Right lobe of liver (tissue), 4 donors: ENCODE measurements at regions not wholly inside any gene's neighbourhood (a gene's known extent, or its start where the extent isn't known, plus 50 kb on each side); places are given as distances from the start of the nearest gene placed in this dataset.

Experiments
- POLR2A ChIP-seq: fragments of 450-650 bp; IDR thresholded peaks from one replicate; pipeline ENCODE4 v1.6.1; 2017; ENCODE audit warnings: antibody characterized with exemption, mild to moderate bottlenecking
- TF ChIP-seq, protein P1 (sequence below), 4 donors: fragments of 200-600 bp in 3 of 4; fragments of 450-650 bp in 1 of 4; IDR thresholded peaks; one replicate each; pipeline versions ENCODE4 v1.5.1 to v1.8.0; 2016 to 2022; ENCODE audit warnings: antibody characterized with exemption in 4 of 4, mild to moderate bottlenecking in 2 of 4
- donor health status: DM: no; HTN: no; CAD: no.
- donor health status: DM: no; HTN: no; CAD: no.
- donor health status: DM: no; HTN: yes; CAD: no.

DNA sequence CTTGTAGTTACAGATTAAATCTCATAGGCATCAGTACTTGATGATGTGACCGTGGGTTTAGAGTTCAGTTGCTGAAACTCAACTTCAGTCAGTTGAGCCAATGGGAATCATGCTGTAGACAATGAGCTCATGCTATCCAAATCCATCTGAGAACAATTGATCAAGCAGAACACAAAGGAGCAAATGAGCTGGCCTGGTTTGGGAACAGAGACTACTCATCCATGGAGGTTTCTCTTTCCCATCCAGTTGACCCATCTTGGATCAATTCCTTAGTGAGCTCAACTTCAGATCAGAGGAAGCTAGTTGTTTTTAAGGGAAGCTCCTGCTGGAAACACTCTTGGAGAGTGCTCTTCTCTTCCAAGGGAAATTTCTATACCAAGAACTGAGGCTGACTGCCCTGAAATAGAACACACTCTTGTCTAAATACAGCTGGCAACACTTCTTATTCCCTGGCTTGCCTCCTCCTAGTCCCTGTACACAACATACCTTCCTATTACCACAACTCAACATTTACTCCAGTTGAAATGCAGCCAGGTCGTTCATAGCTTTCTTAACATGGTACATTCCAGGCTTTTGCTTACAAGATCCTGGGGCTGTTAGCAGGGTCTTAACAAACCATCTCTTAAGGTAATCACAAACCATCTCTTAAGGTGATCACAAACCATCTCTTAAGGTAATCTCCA, 203.9 kb upstream of the PRDM1 start:
- TF ChIP-seq, protein P1, sequence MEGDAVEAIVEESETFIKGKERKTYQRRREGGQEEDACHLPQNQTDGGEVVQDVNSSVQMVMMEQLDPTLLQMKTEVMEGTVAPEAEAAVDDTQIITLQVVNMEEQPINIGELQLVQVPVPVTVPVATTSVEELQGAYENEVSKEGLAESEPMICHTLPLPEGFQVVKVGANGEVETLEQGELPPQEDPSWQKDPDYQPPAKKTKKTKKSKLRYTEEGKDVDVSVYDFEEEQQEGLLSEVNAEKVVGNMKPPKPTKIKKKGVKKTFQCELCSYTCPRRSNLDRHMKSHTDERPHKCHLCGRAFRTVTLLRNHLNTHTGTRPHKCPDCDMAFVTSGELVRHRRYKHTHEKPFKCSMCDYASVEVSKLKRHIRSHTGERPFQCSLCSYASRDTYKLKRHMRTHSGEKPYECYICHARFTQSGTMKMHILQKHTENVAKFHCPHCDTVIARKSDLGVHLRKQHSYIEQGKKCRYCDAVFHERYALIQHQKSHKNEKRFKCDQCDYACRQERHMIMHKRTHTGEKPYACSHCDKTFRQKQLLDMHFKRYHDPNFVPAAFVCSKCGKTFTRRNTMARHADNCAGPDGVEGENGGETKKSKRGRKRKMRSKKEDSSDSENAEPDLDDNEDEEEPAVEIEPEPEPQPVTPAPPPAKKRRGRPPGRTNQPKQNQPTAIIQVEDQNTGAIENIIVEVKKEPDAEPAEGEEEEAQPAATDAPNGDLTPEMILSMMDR (IDR thresholded peaks at IDR 0.05), result no peak
- TF ChIP-seq POLR2A, result no peak
